NCI-H2196 treated with DMSO at 0.1 percent for 48 hours (cell line): ENCODE measurements at regions not wholly inside any gene's neighbourhood (a gene's known extent, or its start where the extent isn't known, plus 50 kb on each side); places are given as distances from the start of the nearest gene placed in this dataset.

Experiments
- DNase-seq: peaks from one replicate; lab custom pipeline; 2025; ENCODE audit not compliant: unreplicated experiment; lab: John Stamatoyannopoulos, UW

GRCh38 chr18:47758000-47758399 lies 172.5 kb downstream of the SMAD2 start:
- DNase-seq = no peak

- peak; percentile 53 for DNase-seq
These were observed 174.0 kb downstream of the SMAD2 start for GRCh38 chr18:47756364-47757016.

GRCh38 chr18:47755102-47755456 lies 175.4 kb downstream of the SMAD2 start:
- DNase-seq = no peak

DNA sequence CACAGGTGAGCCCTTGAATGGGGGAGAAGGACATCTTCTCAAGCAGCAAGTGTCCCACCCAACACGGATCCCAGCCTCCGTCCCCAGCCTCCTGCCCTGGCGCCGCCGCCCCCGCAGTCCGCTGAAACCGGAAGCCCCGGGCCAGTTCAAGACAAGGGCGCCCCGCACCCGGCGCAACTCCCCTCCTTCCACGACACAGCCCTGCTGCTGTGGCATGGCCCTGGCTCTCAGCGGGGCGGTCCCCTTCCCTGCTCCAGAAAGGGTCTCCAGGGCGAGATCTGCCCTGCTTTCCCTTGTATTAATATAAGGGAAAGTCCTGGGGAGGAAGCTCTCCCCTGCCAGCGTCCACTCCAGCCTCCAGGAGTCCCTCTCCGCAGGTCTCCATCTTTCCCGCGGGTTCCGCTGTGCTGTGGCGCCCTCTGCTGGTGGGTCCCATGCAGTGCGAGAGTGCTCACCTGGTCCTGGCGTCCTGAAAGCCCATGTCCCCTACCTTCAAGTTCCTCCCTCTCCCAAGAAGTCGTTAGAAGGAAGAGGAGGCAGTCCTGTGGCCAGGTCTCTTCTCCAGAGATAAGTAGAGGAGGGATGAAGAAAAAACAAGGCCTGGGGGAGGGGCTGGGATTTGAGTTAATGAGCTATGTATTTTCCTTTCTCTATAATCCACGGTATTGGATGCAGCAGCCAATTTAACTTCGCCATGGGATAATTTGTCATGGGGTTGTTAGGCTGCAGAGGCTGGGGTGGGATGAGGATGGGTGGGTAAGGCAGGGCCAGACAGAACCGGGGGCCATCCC lies 176.0 kb downstream of the SMAD2 start:
- peak; percentile 7 for DNase-seq

- DNase-seq = no peak
These were observed 177.4 kb downstream of the SMAD2 start for GRCh38 chr18:47752796-47753645.

DNA sequence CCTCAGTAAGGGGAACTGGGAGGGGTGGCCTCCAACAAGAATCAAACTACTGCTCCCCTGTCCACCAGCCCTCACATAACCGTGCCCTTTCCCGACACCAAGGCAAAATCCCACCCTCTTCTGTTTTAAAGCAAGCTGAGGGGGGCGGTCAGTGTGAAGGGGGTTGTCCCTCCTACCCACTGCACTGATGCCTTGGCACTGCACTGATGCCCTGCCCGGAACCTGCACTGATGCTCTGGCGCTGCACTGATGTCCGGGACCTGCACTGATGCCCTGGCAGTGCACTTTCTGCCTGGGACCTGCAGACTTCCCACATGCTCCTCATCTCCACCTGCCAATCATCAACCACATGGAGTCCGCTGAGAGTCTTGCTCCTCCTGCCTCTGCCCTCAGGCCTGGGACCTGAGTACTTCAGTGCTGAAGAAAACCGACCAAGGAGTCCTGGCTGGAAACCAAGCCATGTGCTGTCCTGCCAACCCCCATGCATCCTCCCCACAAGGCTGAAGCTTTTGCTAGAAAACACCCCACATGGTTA lies 179.5 kb downstream of the SMAD2 start:
- DNase-seq = no peak

DNA sequence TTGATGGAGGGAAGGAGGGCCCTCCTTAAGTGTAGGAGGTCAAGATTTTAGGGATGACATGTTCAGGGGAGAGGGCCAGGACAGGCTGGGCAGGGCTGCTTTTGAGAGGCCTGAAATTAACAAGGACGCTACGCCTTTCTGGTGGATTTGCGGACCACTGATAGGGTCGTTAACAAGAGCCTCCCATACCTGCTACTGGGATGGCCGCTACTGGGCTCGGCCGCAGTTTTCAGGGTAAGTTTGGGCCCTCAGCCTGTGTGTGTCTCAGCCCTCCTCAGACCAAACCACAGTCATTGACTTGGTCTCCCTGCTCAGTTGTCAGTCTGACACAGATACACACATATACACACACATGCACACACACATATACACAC lies 180.9 kb downstream of the SMAD2 start:
- DNase-seq = no peak

DNA sequence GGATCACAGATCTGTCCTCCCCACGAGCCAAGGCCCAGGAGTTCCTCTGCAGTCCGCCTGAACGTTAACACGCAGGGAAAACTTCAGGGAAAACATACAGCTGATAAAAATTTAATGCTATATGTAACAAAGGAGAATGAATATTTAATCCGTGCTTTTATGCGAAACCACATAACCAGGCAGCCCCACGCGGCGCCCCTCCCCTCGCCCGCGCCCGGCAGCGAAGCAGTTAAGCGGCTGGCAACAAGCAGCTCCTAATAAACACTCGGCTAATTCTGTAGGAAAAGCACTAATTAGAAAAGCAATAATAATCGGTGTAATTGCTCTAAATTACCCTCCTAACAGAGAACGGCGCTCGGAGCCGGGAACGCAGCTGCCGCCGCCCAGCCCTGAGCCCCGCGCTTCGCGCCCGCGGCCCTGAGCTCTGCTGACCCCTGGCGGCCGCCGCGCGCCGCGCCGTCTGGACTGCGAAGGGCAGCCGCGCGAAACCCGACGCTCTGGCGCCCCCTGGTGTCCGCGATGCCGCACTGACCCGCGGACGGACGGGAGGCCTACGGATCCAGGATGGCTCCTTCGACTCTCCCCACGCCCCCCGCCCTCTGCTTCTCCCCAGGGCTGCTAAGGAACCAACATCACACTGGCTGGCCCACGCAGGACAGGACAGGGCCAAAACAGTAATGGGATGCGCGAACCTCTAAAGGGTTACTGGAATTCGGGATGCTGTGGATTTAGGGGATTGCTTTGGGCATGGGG lies 181.4 kb downstream of the SMAD2 start:
- peak; percentile 37 for DNase-seq

DNA sequence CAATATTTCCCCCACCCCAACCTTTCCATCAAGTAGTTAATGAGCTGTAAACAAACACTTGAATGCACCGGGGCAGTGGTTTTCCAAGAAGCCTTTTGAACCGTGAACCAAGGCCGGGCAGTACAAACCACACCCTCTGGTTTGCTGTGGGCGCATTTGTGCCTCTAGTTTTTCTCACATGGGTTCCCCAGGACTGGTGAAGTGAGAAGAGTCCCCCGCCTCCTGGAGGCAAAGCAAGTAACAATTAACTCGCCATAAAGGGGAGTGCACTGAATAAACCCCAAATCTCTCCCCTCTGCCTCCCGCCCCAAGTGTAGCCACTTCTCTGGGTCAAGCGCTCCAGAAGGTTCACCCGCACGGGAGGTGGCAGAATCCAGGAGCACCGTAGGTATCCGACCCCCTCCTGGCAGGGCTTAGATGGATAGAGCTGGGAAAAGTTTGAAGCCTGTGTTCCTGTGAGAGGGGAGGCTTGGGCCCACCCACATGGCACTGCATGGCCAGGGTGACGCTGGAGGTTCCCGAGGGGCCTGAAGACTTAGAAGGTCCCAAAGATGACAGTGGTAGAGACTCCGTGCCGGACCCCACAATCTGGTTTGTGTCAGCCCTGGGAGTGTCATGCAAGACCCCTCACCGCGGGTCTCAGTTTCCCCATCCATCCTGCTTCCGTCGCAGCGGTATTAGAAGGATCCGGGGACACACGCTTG lies 182.2 kb downstream of the SMAD2 start:
- DNase-seq = no peak

GRCh38 chr18:47747260-47747795 lies 183.1 kb downstream of the SMAD2 start:
- no peak for DNase-seq

- DNase-seq = no peak
These were observed 183.8 kb downstream of the SMAD2 start for GRCh38 chr18:47746615-47747014.

DNA sequence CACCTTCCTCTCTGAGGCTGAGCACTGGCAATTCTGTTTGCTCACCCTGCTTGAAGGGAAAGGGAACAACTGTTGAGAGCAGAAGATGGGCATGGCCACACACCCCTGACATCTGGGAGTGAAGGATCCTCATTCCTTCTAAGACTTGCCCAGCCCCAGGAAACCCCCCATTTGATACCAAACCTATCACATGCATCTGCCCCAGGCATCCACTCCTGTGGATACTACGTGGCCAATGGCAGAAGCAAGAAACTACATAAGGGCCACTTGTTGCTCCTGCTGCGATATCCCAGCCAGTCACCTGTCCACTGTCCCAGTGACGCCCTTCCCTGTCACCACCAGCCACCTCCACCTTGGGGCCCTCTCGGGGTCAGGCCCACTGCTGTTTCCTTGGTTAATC lies 185.2 kb downstream of the SMAD2 start:
- no peak for DNase-seq

DNA sequence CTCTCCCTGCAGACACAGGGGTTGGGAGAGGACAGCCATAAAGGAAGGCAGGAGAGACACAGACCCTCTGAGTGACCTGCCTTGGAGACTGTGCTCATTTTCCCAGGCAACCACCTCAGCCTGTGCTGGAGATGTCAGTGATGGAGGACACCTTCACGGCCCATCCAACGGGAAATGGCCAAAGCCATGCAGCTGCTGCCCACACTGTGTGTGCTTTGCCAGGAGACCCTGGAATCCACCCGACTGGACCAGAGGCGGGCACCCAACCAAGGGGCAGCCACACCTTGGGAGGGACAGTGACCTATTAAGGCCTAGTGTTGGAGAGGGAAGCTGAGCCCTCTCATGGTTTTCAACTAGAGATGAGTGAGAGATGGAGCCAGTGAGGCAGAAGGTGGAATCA lies 192.5 kb downstream of the SMAD2 start:
- DNase-seq = no peak

- DNase-seq = no peak
These were observed 193.1 kb downstream of the SMAD2 start for GRCh38 chr18:47737198-47737830.

GRCh38 chr18:47736376-47737140 lies 193.9 kb downstream of the SMAD2 start:
- no peak for DNase-seq

GRCh38 chr18:47735041-47735702 lies 195.3 kb downstream of the SMAD2 start:
- no peak for DNase-seq

GRCh38 chr18:47731276-47731675 lies 199.2 kb downstream of the SMAD2 start:
- no peak for DNase-seq

GRCh38 chr18:47730795-47731194 lies 199.7 kb downstream of the SMAD2 start:
- no peak for DNase-seq
